ENCODE measurements at regions not wholly inside any gene's neighbourhood (a gene's known extent, or its start where the extent isn't known, plus 50 kb on each side); places are given as distances from the start of the nearest gene placed in this dataset.

DNA sequence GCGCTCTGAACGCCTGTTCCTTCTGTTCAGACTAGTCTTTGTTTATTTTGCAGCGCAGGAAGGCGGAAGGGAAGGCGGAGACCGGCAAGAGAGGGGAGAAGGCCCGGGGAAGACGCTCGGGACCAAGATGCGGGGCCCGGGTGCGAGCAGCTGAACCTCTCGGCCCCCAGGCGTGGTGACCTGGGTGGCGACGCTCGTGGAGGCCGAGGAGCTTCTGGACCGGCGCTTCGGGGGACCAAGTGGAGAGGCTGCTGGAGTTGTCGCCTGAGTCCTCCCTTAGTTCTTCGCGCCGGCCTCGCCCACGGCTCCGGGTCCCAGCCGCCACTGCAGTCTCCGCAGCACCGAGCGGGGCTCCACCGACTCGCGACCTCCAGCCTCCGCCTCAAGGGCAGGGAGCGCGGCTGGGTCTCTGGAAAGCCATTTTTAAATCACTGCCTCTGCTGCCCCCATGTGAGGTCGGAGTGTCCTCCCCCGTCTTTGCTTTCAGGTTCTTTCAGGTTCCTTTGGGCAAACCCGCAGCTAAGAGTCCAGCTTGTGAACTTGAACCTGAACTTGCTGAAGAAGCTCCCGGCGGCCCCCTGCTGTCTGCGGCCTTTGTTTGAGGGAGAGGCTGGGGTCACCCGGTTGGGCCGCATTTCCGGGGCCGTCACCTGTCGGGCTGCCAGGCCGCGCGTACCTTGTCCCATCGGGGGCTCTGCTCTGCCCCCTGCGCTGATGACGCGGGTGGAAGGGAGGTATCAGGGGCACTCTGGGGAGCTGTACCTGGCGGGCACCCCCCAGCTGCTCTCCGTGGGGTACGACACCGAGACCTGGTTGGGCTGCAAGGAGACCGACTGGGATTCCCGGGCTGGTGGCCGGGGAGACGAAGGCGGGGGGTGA, 136.0 kb downstream of the KIF20B start:
- TF ChIP-seq POLR2A (IDR thresholded peaks at IDR 0.05) (no peak), EP300 (IDR thresholded peaks at IDR 0.05) (no peak)
- TF ChIP-seq, protein P1, sequence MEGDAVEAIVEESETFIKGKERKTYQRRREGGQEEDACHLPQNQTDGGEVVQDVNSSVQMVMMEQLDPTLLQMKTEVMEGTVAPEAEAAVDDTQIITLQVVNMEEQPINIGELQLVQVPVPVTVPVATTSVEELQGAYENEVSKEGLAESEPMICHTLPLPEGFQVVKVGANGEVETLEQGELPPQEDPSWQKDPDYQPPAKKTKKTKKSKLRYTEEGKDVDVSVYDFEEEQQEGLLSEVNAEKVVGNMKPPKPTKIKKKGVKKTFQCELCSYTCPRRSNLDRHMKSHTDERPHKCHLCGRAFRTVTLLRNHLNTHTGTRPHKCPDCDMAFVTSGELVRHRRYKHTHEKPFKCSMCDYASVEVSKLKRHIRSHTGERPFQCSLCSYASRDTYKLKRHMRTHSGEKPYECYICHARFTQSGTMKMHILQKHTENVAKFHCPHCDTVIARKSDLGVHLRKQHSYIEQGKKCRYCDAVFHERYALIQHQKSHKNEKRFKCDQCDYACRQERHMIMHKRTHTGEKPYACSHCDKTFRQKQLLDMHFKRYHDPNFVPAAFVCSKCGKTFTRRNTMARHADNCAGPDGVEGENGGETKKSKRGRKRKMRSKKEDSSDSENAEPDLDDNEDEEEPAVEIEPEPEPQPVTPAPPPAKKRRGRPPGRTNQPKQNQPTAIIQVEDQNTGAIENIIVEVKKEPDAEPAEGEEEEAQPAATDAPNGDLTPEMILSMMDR (IDR thresholded peaks at IDR 0.05) = no peak
